T-helper 2 cell treated with Interferon-gamma antibody and Interleukin-4, amounts not matched to agents 5 μg/mL and 100 μg/mL, for 36 hours (primary cell): ENCODE measurements at regions not wholly inside any gene's neighbourhood (a gene's known extent, or its start where the extent isn't known, plus 50 kb on each side); places are given as distances from the start of the nearest gene placed in this dataset.
"Not testable (repeated sequence)": the region's sequence is repeated elsewhere in the genome, so short reads cannot be mapped to it uniquely, and the experiment has no call there.

Experiments used
- DNase-seq: peaks from one replicate; pipeline ENCODE4 v3.0.0; 2021; ENCODE audit warnings: low spot score
- H3K27ac Mint-ChIP-seq: one replicate; pipeline ENCODE4 v1.8.0; 2021; ENCODE audit warnings: mild to moderate bottlenecking, mixed read lengths
- H3K27me3 Mint-ChIP-seq: one replicate; pipeline ENCODE4 v1.8.0; 2021; ENCODE audit warnings: low read depth, mixed read lengths
- H3K36me3 Mint-ChIP-seq: one replicate; pipeline ENCODE4 v1.8.0; 2021; ENCODE audit warnings: low read depth, mixed read lengths
- H3K4me1 Mint-ChIP-seq: one replicate; pipeline ENCODE4 v1.8.0; 2021; ENCODE audit warnings: low read depth, mixed read lengths
- H3K4me3 Mint-ChIP-seq: one replicate; pipeline ENCODE4 v1.8.0; 2022; ENCODE audit warnings: mild to moderate bottlenecking, moderate library complexity, mixed read lengths
- H3K9me3 Mint-ChIP-seq: one replicate; pipeline ENCODE4 v1.8.0; 2021; ENCODE audit warnings: mixed read lengths

DNA sequence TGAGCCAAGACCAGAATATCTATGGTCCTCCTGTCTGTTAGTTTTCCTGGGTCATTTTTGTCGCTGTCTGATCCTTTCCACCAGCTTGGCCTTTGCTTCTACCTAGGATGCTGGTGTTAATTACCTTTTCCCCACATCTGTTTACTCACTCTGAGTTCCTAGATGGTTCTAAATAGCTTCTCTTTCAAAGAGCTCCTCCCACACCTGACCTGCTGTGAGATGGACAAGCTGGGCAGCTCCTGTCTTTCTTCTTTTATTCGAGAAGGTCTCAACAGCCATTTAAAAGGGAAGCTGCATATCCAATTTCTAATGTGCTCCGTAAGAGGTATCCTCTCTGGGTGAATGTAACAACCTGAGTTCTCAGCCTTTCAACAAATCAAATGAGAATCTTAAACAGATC lies 156.2 kb downstream of the HRH4 start:
- Mint-ChIP-seq H3K27ac (no peak overlapping the region), H3K9me3 (no peaks in the 10 kb centered on the region), H3K27me3 (no peaks in the 10 kb centered on the region), H3K36me3 (no peaks in the 10 kb centered on the region), H3K4me3 (no peak overlapping the region), H3K4me1 (no peaks in the 10 kb centered on the region)
- DNase-seq: no peak

DNA sequence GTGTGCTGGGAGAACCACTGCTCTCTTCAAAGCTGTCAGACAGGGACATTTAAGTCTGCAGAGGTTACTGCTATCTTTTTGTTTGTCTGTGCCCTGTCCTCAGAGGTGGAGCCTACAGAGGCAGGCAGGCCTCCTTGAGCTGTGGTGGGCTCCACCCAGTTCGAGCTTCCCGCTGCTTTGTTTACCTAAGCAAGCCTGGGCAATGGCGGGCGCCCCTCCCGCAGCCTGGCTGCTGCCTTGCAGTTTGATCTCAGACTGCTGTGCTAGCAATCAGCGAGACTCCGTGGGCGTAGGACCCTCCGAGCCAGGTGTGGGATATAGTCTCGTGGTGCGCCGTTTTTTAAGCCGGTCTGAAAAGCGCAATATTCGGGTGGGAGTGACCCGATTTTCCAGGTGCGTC lies 164.0 kb downstream of the HRH4 start:
- not testable (repeated sequence) for H3K27ac Mint-ChIP-seq, H3K27me3 Mint-ChIP-seq, H3K4me1 Mint-ChIP-seq, H3K4me3 Mint-ChIP-seq, H3K36me3 Mint-ChIP-seq, DNase-seq, H3K9me3 Mint-ChIP-seq

DNA sequence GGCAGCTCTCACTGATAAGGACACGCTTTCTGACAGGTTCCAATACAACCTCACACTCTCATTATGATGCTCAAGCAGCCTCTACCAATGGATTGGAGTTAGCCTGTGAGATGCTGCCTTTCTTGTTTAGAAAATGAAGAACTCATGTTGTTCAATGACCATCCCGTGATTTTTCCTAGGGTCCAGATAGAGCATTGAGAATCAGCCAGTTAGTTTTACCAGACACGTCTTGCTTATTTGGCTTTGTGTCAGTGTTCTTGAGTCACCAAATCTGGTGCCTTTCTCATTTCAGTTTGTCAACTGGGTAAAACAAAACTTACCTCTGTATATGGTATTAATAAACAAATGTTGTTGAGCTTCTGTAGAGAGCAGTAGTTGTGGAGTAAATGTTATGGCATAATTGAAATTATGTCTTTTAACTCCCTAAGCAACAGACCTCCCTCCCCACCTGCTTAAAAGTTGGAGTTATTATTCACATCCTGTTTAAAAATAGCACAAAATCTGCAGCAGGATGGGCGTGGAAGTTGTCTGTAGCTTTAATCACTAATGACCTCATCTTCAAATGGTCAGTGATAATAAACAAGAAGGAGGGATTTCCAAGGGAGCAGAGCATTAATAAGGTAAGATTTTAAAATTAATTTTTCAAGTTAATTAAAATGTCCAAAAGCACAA lies 167.3 kb downstream of the HRH4 start:
- no peaks in the 10 kb centered on the region for H3K4me1 Mint-ChIP-seq
- H3K36me3 Mint-ChIP-seq: no peaks in the 10 kb centered on the region
- H3K4me3 Mint-ChIP-seq: no peak overlapping the region
- no peak for DNase-seq
- H3K27me3 Mint-ChIP-seq: no peaks in the 10 kb centered on the region
- no peaks in the 10 kb centered on the region for H3K9me3 Mint-ChIP-seq
- no peak overlapping the region for H3K27ac Mint-ChIP-seq

DNA sequence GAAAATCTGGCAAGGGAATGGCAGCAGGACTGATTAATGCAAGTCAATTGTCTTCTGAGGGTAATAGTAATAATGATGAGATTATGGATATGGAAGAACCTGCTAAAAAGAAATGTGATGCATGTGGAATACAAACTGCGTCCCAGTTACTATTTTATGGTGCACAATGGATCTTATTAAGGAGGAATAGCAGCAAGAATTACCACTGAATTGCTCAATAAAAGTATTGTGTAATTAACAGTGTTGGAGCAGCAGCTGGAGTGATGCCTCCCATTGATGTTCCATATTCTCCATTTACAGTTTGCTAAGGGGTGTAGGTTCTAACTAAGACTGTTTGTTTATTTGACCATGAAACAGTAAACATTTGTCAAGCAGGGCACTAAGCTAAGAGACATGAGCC lies 167.9 kb downstream of the HRH4 start:
- Mint-ChIP-seq H3K36me3 (no peaks in the 10 kb centered on the region), H3K4me3 (no peak overlapping the region), H3K9me3 (no peaks in the 10 kb centered on the region), H3K27me3 (no peaks in the 10 kb centered on the region), H3K27ac (no peak overlapping the region), H3K4me1 (no peaks in the 10 kb centered on the region)
- DNase-seq: no peak

DNA sequence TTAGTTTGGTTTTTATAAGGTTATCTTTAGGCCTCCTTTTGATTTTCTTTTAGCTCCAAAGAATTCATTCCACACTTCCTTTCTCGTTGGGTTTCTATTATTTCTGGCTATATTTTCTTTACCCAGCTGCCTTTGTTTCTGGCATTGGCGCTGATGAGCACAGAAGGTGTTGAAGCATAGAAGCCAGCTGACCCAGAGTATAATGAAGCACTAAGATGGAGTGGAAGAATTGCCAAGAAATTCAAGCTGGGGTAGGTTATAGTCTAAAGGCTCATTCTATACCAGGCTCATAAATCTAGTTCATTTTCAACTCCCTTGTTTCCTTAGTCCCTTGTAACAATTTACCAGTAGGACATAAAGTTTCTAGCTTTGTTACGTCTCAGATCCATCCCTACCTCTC lies 169.5 kb downstream of the HRH4 start:
- H3K27me3 Mint-ChIP-seq: no peaks in the 10 kb centered on the region
- no peaks in the 10 kb centered on the region for H3K9me3 Mint-ChIP-seq
- no peak overlapping the region for H3K27ac Mint-ChIP-seq
- DNase-seq: no peak
- H3K4me1 Mint-ChIP-seq: no peaks in the 10 kb centered on the region
- no peak overlapping the region for H3K4me3 Mint-ChIP-seq
- H3K36me3 Mint-ChIP-seq: no peaks in the 10 kb centered on the region

DNA sequence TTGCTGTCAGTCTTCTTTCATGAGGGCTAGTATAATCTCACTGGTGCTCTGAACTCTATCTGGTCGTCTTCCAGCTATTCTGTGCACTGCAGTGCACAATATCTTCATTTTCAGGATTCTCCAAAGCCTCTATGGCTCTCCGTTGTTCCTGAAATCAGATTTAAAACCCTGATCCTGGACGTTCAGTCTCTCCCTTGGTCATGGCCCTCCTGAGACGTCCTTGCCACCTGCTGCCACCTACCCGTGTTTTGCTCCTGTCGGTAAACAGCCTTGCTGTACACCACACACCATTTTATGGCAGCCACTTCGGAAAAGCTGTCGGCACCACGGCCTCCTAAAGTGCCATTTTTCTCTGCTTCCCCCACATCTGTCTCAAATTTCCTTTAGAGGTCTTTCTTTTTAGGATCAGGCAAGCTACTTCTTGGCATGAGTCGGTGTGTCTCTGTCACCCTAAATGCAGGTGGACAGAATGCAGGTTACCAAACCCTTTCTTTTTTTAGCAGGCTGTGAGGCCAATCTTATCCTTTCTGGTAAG lies 170.0 kb downstream of the HRH4 start:
- Mint-ChIP-seq H3K27ac (no peak overlapping the region), H3K27me3 (no peaks in the 10 kb centered on the region), H3K4me3 (no peak overlapping the region), H3K4me1 (no peaks in the 10 kb centered on the region), H3K36me3 (no peaks in the 10 kb centered on the region), H3K9me3 (no peaks in the 10 kb centered on the region)
- DNase-seq: no peak

DNA sequence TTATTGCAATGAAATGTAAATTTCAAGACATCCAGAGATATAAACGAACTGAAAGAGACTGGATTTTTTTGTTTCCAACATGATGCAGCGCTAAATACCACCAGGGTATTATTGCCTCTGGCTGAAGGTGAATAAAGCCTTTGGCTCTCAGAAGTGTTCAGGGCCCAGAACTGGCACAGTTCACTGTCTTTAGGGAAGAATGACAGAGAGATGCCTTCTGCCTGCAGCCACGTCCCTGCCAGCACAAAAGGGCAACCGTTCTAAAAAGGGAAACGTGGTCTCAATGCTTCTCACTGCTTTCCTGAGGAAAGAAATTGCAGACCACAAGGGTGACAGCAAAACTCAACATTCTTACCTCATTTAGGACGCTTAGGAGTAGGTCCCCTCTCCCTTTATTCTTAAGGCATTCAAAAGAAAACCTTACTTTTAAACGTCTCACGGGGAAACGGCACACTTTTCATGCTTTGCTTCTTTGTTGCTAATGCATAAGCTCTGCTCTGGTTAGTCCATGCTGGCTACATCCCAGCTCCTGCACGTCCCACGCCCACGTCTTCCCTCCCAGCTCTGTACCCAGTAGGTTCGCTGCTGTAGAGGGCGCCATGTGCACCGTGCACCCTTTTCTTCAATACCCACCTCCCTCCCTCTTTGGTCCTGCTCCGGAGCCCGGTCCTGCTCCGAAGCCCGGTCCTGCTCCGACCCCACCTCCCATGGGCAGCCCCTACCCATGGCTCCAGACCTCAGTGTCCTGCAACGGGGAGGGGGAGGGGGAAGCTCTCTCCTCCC lies 171.0 kb downstream of the HRH4 start:
- Mint-ChIP-seq H3K27me3 (no peaks in the 10 kb centered on the region), H3K4me1 (no peaks in the 10 kb centered on the region), H3K27ac (no peak overlapping the region), H3K36me3 (no peaks in the 10 kb centered on the region), H3K9me3 (no peaks in the 10 kb centered on the region), H3K4me3 (no peak overlapping the region)
- no peak for DNase-seq

DNA sequence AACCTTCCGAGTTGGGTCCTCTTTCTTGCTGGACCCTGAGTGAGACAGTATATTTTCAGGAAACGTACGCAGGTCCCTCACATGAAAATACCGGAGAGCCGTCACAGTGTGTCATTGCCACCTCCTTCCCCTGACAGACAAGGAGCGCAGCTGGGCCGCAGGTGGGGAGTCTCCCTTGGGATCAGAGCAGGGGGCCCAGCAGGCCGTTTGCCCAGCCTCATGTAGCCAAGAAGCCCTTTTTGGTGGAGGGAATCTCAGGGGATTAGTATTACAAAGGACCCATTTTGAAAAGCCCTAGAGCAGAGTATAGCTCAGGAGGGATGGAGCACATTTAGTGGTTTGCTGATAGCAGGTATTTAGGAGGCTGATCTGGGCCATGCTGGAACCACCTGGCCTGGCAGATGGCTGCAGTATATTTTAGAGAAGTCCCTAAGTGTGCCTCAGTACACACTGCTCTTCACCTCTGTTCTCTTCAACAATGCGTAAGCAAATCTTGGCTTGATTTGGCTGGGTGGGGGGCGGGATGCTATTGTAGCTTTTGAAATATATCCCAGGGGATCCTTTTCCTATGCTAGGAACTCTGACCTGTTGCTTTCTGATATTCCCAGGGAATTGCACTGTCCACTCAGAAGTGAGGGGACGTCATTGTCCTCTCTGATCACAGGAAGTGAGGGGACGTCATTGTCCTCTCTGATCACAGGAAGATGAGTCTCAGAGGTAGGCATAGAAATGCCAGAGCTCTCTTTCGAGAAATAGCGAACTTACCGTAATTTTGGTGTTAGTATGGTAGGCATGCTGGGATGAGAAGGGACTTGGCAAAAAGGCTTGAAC lies 171.9 kb downstream of the HRH4 start:
- no peaks in the 10 kb centered on the region for H3K4me1 Mint-ChIP-seq

DNA sequence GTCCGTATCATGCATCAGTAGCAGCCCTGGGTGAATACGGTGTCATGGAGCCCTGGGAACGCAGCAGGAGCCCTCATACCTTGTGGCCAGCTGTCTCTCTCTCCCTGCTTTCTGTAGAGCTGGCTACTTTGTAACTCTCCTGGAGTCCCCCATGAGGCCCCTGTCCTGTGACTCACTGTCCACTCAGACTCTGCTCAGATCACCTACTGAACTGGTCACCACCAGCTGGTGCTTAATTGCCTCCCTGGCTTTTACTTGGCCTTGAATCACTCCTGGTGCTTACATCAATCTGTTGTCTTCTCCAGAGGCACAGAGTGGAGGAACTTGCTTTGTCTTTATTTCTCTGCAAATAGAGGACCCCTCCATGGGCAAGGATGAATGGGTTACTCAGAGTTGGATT lies 172.7 kb downstream of the HRH4 start:
- H3K27ac Mint-ChIP-seq: no peak overlapping the region
- H3K4me1 Mint-ChIP-seq: no peaks in the 10 kb centered on the region
- no peaks in the 10 kb centered on the region for H3K9me3 Mint-ChIP-seq
- no peak for DNase-seq
- H3K36me3 Mint-ChIP-seq: no peaks in the 10 kb centered on the region
- H3K4me3 Mint-ChIP-seq: no peak overlapping the region
- no peaks in the 10 kb centered on the region for H3K27me3 Mint-ChIP-seq

More for the DNA sequence above, 171.9 kb downstream of the HRH4 start:
- H3K27ac Mint-ChIP-seq: no peak overlapping the region
- DNase-seq: no peak
- H3K4me3 Mint-ChIP-seq: no peak overlapping the region
- no peaks in the 10 kb centered on the region for H3K9me3 Mint-ChIP-seq
- H3K36me3 Mint-ChIP-seq: no peaks in the 10 kb centered on the region
- no peaks in the 10 kb centered on the region for H3K27me3 Mint-ChIP-seq

DNA sequence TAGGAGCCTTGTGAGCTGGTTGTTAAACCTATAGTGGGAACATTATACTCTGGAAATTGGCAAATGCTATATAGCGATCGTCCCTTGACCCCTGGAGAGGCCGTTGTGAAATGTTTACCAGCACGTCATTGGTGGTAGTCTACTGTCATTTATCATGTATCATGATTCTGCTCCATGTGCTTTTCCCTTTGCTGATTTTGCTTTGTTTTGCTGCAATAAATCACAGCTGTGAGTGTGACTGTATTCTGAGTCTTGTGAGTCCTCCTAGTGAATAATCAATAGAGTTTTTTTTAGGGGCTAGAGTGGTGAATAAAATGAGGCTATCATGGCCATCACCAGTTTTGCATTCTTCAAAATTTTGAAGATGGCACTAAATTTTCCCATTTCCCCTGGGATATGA lies 189.1 kb downstream of the HRH4 start:
- Mint-ChIP-seq H3K27me3 (peaks cover 2% of the 10 kb centered on the region), H3K27ac (no peak overlapping the region), H3K9me3 (no peaks in the 10 kb centered on the region), H3K36me3 (no peaks in the 10 kb centered on the region), H3K4me3 (no peak overlapping the region), H3K4me1 (no peaks in the 10 kb centered on the region)
- no peak for DNase-seq

DNA sequence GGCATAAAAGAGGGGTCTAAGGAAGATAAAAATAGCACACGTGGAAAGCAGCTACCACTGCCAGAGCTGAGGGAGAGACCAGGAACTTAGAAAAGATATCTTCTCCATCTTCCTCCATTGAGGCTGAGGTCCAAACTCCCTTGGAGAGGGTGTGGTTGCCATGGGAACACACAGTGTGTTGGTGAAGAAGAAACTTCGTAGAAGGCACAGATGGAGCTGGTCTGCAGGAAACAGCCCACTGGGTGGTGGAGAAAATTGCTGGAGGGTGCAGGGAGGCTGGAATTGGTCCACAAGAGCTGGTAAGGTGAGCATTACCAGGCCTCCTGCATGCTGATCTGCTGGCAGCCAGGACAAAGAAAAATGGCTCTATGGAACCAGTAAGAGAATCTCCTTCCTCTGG lies 191.0 kb downstream of the HRH4 start:
- no peaks in the 10 kb centered on the region for H3K9me3 Mint-ChIP-seq
- no peaks in the 10 kb centered on the region for H3K4me1 Mint-ChIP-seq
- no peak overlapping the region for H3K4me3 Mint-ChIP-seq

DNA sequence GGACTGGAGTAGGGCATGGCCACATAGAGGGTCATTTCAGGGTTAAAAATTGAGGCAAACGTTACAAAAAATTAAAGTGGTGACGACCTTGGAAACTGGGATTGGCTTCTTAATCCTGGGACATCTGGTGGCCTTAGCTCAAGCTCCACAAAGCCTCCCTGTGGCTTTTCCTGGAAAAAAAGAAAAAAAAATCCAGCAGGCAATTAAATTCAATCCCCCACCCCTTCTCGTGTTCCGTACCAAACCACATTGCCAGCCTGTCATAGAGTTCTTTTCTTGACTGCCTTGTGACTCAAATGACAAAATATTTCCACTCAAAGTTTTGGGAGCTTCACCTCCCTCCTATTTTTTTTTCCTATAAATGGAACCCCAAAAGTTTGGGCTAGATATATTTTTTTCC lies 195.6 kb downstream of the HRH4 start:
- no peaks in the 10 kb centered on the region for H3K9me3 Mint-ChIP-seq
- no peak overlapping the region for H3K27ac Mint-ChIP-seq
- H3K4me1 Mint-ChIP-seq: peaks cover 10% of the 10 kb centered on the region
- H3K27me3 Mint-ChIP-seq: peaks cover 6% of the 10 kb centered on the region
- no peak overlapping the region for H3K4me3 Mint-ChIP-seq
- no peak for DNase-seq
- no peaks in the 10 kb centered on the region for H3K36me3 Mint-ChIP-seq

More for the DNA sequence above, 191.0 kb downstream of the HRH4 start:
- no peaks in the 10 kb centered on the region for H3K36me3 Mint-ChIP-seq
- no peak overlapping the region for H3K27ac Mint-ChIP-seq
- H3K27me3 Mint-ChIP-seq: no peaks in the 10 kb centered on the region
- no peak for DNase-seq

DNA sequence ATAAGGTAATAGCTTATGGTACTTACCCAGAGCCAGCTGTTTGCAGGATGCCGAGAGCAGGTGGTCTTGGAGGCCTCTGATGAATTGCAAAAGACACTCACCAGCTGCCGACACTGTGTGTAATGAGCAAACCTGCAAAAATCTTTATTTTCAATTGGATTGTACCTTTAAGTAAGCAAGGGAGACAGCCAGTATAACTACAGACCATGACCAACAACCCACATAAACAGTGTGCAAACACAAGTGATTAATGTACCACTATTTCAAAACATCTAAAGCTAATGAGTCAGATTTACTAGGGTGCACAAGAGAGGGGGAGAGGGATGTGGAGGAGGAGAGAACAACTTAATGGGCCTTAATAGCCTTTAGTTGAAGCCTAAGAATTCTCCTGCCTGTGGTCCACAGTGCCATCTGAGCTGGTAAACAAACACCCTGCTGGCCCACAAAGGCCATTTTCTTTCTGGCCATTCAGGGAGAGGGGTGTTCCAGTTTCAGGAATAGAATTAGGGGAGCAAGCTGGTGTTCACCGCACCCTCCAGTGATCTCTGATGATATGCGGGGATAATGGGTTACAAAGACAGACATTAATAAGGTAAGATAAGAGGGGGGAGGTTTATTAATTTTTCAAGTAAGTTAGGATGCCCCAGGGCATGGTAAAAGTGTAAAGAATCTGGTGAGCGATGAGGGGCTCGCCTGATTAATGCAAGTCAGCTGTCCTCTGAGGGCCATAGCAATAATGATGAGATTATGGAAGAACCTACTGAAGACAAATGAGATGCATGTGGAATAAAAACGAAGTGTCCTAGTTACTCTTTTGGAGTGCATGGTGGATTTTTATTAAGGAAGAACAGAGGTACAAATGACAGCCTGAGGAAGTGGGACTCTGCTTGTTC lies 196.4 kb downstream of the HRH4 start:
- Mint-ChIP-seq H3K4me1 (peaks cover 12% of the 10 kb centered on the region), H3K36me3 (no peaks in the 10 kb centered on the region), H3K27me3 (peaks cover 6% of the 10 kb centered on the region), H3K27ac (no peak overlapping the region), H3K9me3 (no peaks in the 10 kb centered on the region), H3K4me3 (no peak overlapping the region)
- DNase-seq: no peak
